IPS-NIHi11 (cell line): ENCODE measurements at regions not wholly inside any gene's neighbourhood (a gene's known extent, or its start where the extent isn't known, plus 50 kb on each side); places are given as distances from the start of the nearest gene placed in this dataset.

Experiments used
- DNase-seq: peaks from one replicate; pipeline ENCODE4 v3.0.0; 2012; ENCODE audit warnings: mixed read lengths, low spot score

- no peak for DNase-seq
These were observed 274.4 kb upstream of the IRX1 start for GRCh38 chr5:3321119-3321760.

- no peak for DNase-seq
These were observed 275.2 kb upstream of the IRX1 start for GRCh38 chr5:3320317-3320875.

GRCh38 chr5:3317051-3317795 lies 278.4 kb upstream of the IRX1 start:
- no peak for DNase-seq

- no peak for DNase-seq
These were observed 282.1 kb upstream of the IRX1 start for GRCh38 chr5:3313569-3313968.

GRCh38 chr5:3312299-3312698 lies 283.3 kb upstream of the IRX1 start:
- no peak for DNase-seq

GRCh38 chr5:3311433-3311832 lies 284.2 kb upstream of the IRX1 start:
- DNase-seq = no peak

GRCh38 chr5:3310541-3311261 lies 284.9 kb upstream of the IRX1 start:
- DNase-seq = no peak

GRCh38 chr5:3309538-3309937 lies 286.1 kb upstream of the IRX1 start:
- no peak for DNase-seq

GRCh38 chr5:3307982-3308621 lies 287.5 kb upstream of the IRX1 start:
- DNase-seq = no peak

GRCh38 chr5:3305432-3305831 lies 290.2 kb upstream of the IRX1 start:
- DNase-seq = no peak

GRCh38 chr5:3304346-3304745 lies 291.3 kb upstream of the IRX1 start:
- no peak for DNase-seq

- DNase-seq = no peak
These were observed 291.9 kb upstream of the IRX1 start for GRCh38 chr5:3303777-3304176.

GRCh38 chr5:3302228-3302627 lies 293.4 kb upstream of the IRX1 start:
- no peak for DNase-seq

- no peak for DNase-seq
These were observed 294.3 kb upstream of the IRX1 start for GRCh38 chr5:3301306-3301705.

GRCh38 chr5:3300726-3301125 lies 294.9 kb upstream of the IRX1 start:
- no peak for DNase-seq

GRCh38 chr5:3299441-3299840 lies 296.2 kb upstream of the IRX1 start:
- DNase-seq = no peak

GRCh38 chr5:3297853-3298252 lies 297.8 kb upstream of the IRX1 start:
- no peak for DNase-seq

GRCh38 chr5:3288325-3288724 lies 307.3 kb upstream of the IRX1 start:
- DNase-seq = no peak

GRCh38 chr5:3287516-3287915 lies 308.1 kb upstream of the IRX1 start:
- DNase-seq = no peak

GRCh38 chr5:3285621-3286020 lies 310.0 kb upstream of the IRX1 start:
- DNase-seq = no peak

GRCh38 chr5:3284506-3284905 lies 311.1 kb upstream of the IRX1 start:
- DNase-seq = no peak

- no peak for DNase-seq
These were observed 312.8 kb upstream of the IRX1 start for GRCh38 chr5:3282841-3283240.
